Esophagus squamous epithelium (tissue), 4 donors: ENCODE measurements at regions not wholly inside any gene's neighbourhood (a gene's known extent, or its start where the extent isn't known, plus 50 kb on each side); places are given as distances from the start of the nearest gene placed in this dataset.

Experiments
- CTCF ChIP-seq, 6 experiments: fragments of 450-650 bp in 4 of 6; fragments of 200-600 bp in 2 of 6; sonication (generic) in 2 of 6; IDR thresholded peaks; one replicate each; pipeline ENCODE4 v1.5.1; 2016 to 2019; ENCODE audit warnings: antibody characterized with exemption in 6 of 6, mild to moderate bottlenecking in 4 of 6, moderate library complexity in 4 of 6
- POLR2A ChIP-seq, 4 donors: fragments of 450-650 bp; IDR thresholded peaks; one replicate each; pipeline ENCODE4 v1.6.1; 2017; ENCODE audit warnings: antibody characterized with exemption in 4 of 4, mild to moderate bottlenecking in 4 of 4, moderate library complexity in 3 of 4

GRCh38 chr16:59045501-59045900 is 311.4 kb upstream of the GOT2 start:
- no peak for TF ChIP-seq CTCF (IDR thresholded peaks at IDR 0.05)
- no peak for TF ChIP-seq POLR2A (IDR thresholded peaks at IDR 0.05)
